ENCODE measurements at regions not wholly inside any gene's neighbourhood (a gene's known extent, or its start where the extent isn't known, plus 50 kb on each side); places are given as distances from the start of the nearest gene placed in this dataset.

- DNase-seq (ENCODE audit: low read depth in 2 of 2): no peak
Observed at GRCh38 chr4:123987408-123987807, 590.8 kb downstream of the SPRY1 start.

GRCh38 chr4:123990310-123990870 is 593.8 kb downstream of the SPRY1 start:
- no peak for DNase-seq (ENCODE audit: low read depth in 2 of 2)

GRCh38 chr4:123994917-123995316 is 598.3 kb downstream of the SPRY1 start:
- DNase-seq (ENCODE audit: low read depth in 2 of 2): no peak

- DNase-seq (ENCODE audit: low read depth in 2 of 2): no peak
Observed at GRCh38 chr4:123995936-123996335, 599.3 kb downstream of the SPRY1 start.

GRCh38 chr4:123996718-123997510 is 600.3 kb downstream of the SPRY1 start:
- DNase-seq (ENCODE audit: low read depth in 2 of 2): no peak

- DNase-seq (ENCODE audit: low read depth in 2 of 2): no peak
Observed at GRCh38 chr4:123997776-123998449, 601.3 kb downstream of the SPRY1 start.

- DNase-seq (ENCODE audit: low read depth in 2 of 2): no peak
Observed at GRCh38 chr4:124000233-124000632, 603.6 kb downstream of the SPRY1 start.

- DNase-seq (ENCODE audit: low read depth in 2 of 2): no peak
Observed at GRCh38 chr4:124015766-124016165, 619.2 kb downstream of the SPRY1 start.

- DNase-seq (ENCODE audit: low read depth in 2 of 2): no peak
Observed at GRCh38 chr4:124017185-124017785, 620.7 kb downstream of the SPRY1 start.

- no peak for DNase-seq (ENCODE audit: low read depth in 2 of 2)
Observed at GRCh38 chr4:124018383-124019317, 622.1 kb downstream of the SPRY1 start.

- DNase-seq (ENCODE audit: low read depth in 2 of 2): no peak
Observed at GRCh38 chr4:124019749-124020549, 623.4 kb downstream of the SPRY1 start.

- DNase-seq (ENCODE audit: low read depth in 2 of 2): no peak
Observed at GRCh38 chr4:124025000-124025399, 628.4 kb downstream of the SPRY1 start.

- DNase-seq (ENCODE audit: low read depth in 2 of 2): no peak
Observed at GRCh38 chr4:124025428-124025827, 628.8 kb downstream of the SPRY1 start.

GRCh38 chr4:124028182-124028581 is 631.6 kb downstream of the SPRY1 start:
- DNase-seq (ENCODE audit: low read depth in 2 of 2): no peak

- DNase-seq (ENCODE audit: low read depth in 2 of 2): no peak
Observed at GRCh38 chr4:124030147-124030546, 633.6 kb downstream of the SPRY1 start.

- no peak for DNase-seq (ENCODE audit: low read depth in 2 of 2)
Observed at GRCh38 chr4:124032035-124032434, 635.4 kb downstream of the SPRY1 start.

GRCh38 chr4:124035364-124036041 is 638.9 kb downstream of the SPRY1 start:
- no peak for DNase-seq (ENCODE audit: low read depth in 2 of 2)

GRCh38 chr4:124037236-124037635 is 640.6 kb downstream of the SPRY1 start:
- DNase-seq (ENCODE audit: low read depth in 2 of 2): no peak

GRCh38 chr4:124044330-124044729 is 647.7 kb downstream of the SPRY1 start:
- no peak for DNase-seq (ENCODE audit: low read depth in 2 of 2)

- DNase-seq (ENCODE audit: low read depth in 2 of 2): no peak
Observed at GRCh38 chr4:124044867-124045266, 648.3 kb downstream of the SPRY1 start.
